Activated CD4-positive, alpha-beta T cell treated with anti-CD3 and anti-CD28 coated beads for 1 hour (primary cell): ENCODE measurements at regions not wholly inside any gene's neighbourhood (a gene's known extent, or its start where the extent isn't known, plus 50 kb on each side); places are given as distances from the start of the nearest gene placed in this dataset.
"Not testable (repeated sequence)": the region's sequence is repeated elsewhere in the genome, so short reads cannot be mapped to it uniquely, and the experiment has no call there.

Source experiments
- DNase-seq: peaks from one replicate; pipeline ENCODE4 v3.0.0-alpha.2; 2020

GRCh38 chr1:234897390-234897749 lies 231.3 kb downstream of the TOMM20 start:
- DNase-seq: no peak

- no peak for DNase-seq
These were observed 231.9 kb downstream of the TOMM20 start for GRCh38 chr1:234896477-234897389.

GRCh38 chr1:234893725-234894630 lies 234.7 kb downstream of the TOMM20 start:
- DNase-seq: no peak

- DNase-seq: no peak
These were observed 235.3 kb downstream of the TOMM20 start for GRCh38 chr1:234893359-234893724.

GRCh38 chr1:234892642-234893041 lies 236.0 kb downstream of the TOMM20 start:
- no peak for DNase-seq

- DNase-seq: no peak
These were observed 237.2 kb downstream of the TOMM20 start for GRCh38 chr1:234891427-234891826.

GRCh38 chr1:234889643-234890042 lies 239.0 kb downstream of the TOMM20 start:
- no peak for DNase-seq

GRCh38 chr1:234888247-234888646 lies 240.4 kb downstream of the TOMM20 start:
- not testable (repeated sequence) for DNase-seq

- no peak for DNase-seq
These were observed 241.4 kb downstream of the TOMM20 start for GRCh38 chr1:234887016-234887900.

- no peak for DNase-seq
These were observed 242.3 kb downstream of the TOMM20 start for GRCh38 chr1:234886081-234886984.

- no peak for DNase-seq
These were observed 243.0 kb downstream of the TOMM20 start for GRCh38 chr1:234885601-234886000.

- no peak for DNase-seq
These were observed 243.9 kb downstream of the TOMM20 start for GRCh38 chr1:234884701-234885100.

- DNase-seq: no peak
These were observed 244.6 kb downstream of the TOMM20 start for GRCh38 chr1:234884006-234884405.

GRCh38 chr1:234882898-234883297 lies 245.7 kb downstream of the TOMM20 start:
- DNase-seq: no peak

GRCh38 chr1:234881893-234882771 lies 246.5 kb downstream of the TOMM20 start:
- DNase-seq: no peak

GRCh38 chr1:234879147-234880080 lies 249.2 kb downstream of the TOMM20 start:
- no peak for DNase-seq

- DNase-seq: no peak
These were observed 250.3 kb downstream of the TOMM20 start for GRCh38 chr1:234878288-234878687.

GRCh38 chr1:234877761-234878160 lies 250.9 kb downstream of the TOMM20 start:
- DNase-seq: no peak
